HG02798 (cell line): ENCODE measurements at regions not wholly inside any gene's neighbourhood (a gene's known extent, or its start where the extent isn't known, plus 50 kb on each side); places are given as distances from the start of the nearest gene placed in this dataset.

Source experiments
- ATAC-seq: cut with Tn5 transposase; IDR thresholded peaks from one replicate; pipeline ENCODE4 v1.9.1; 2021; ENCODE audit warnings: mild to moderate bottlenecking; ENCODE audit not compliant: unreplicated experiment, poor library complexity

DNA sequence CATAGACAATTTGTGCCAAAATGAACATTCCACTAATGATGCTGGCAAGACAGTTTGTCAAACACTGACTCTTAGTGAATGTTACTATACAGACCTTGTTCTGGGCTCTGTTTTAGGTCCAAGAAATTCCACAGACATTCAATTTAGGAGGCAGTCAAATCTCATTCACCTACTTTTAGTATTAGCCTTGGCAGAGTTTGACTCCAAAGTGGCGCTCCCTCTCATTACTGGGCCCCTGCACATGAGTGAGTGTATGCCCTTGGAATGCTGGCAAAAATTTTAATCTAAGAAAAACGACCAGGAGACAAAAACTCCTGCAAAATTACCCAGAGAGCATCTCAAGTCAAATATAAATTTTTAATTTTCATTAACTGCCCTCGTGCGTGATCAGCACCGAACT is 94.9 kb upstream of the SLC27A6 start:
- no peak for ATAC-seq

DNA sequence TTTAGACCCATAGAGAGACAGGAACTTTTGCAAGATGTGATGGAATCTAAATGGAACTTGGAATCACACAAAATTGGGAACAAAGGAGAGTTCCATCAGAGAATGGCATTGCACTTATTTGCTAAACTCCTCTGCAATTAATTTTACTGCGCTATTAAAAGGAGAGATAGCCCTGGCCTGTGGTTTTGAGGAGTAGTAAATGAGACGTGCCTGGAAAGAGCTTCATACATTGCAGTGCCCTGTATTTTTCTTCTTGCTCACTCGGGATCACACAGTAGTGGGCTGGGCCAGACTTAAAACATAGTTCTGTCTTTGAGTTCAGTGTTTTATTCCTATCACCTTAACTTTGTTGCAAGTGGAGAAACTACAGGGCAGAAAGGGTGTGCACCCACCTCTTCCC is 94.4 kb upstream of the SLC27A6 start:
- no peak for ATAC-seq

DNA sequence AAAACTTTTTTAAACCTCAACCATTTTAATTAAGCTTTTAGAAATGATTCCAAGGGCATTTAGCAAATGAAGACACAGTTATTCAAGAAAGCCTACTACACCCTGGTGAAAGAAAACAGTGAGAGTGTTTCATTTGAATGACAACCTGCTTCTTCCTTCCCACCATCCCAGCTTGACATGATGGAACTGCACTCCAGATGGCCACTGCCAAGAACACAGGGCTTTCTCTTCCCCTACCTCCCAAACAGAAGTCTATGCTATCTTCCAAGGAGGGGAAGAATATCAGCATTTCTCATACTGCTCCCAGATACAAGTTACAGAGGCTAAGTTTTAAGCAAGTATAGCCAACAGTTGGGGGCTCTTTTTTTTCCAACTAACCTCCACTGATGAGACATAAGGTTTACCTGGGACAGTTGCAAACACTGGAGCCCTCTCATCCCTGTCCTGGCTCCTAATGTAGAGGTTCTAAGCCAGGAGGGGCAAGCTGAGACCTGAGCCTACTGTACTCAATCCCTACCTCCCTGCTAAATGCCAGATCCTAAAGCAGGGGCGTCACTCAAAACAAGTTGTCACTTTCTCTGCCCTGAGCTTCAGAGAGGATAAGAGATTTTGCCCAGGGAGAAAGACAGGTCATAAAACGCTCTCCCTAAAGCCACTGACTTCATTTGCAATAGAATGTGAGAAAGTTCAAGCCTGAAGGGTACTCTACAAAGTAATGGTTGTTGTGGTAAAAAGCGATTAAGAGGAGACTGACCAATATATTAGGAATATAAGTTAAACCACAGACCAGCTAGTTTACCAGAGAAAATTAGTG is 88.5 kb upstream of the SLC27A6 start:
- no peak for ATAC-seq

DNA sequence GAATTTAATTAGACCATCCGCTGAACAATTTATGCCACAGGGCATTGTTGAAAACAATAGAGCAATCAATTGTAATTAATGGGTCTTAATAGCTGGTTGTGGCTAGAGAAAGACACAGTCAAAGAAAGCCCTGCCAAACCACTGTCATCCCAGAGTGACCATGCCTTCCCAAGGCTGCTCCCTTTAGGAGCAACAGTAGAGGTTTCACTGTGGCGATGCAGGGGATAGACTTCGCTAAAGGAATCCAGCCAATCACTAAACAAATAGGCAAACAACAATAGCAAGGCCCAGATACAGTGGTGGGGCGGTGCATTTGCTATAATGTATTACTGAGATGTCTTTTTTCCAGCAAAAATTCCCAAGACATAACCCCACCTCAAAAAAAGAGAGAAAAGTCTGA is 87.8 kb upstream of the SLC27A6 start:
- no peak for ATAC-seq

DNA sequence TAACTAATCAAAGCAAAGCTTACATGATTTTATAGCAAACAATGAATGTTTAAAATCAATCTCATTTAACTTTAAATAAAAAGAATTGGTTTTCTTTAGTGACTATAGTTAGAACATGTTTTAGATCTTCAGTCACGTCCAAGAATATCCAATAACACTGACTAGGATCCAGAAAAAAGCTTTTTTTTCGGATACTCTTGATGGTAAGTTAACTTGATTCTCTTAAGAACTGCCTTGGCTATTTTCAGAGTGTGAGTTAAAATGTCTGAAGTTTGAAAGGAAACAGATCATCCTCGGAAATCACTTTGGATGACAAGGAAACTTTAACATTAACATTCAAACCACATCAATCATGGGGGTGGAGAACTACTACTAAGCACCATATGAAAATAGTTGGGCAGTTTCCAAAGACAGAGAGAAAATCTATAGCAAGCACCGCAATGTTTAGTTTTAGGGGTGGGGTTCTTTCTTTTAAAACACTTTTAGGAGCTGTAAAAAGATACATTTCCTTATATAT is 83.7 kb upstream of the SLC27A6 start:
- no peak for ATAC-seq

DNA sequence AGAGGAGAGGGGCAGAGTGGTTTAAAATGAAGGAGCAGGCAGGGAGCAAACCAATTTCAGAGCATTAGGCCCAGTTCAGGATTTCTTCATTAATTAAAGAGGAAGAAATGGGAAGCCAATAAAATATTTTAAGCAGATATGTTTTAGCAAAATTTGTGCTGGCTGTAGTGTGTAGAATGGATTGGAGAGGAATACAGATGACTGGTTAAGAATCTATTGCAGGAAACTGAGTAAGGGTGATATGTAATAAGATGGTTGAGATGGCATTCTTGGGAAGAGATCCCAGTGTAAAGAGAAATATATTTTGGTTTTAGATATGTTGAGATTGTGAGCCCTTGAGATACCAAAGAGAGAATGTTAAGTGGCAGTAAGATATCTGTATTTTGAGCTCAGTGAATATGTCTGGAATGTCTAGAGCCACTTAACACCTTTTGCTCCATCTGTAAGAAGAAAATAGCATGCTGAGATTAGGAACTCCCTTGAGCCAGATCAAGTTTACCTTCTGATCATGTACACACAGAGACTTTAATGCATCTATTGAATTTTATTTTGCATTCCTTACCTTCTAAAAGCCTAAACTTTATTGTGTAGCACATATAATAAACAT is 79.5 kb upstream of the SLC27A6 start:
- no peak for ATAC-seq

DNA sequence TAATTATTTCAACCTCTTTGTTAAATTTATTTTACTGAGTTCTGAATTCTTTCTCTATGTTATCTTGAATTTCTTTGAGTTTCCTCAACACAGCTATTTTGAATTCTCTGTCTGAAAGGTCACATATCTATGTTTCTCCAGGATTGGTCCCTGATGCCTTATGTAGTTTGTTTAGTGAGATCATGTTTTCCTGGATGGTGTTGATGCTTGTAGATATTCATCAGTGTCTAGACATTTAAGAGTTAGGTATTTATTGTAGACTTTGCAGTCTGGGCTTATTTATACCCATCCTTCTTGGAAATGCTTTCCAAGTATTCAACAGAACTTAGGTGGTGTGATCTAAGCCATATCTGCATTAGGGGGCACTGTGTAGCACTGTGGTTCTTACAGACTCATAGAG is 70.2 kb upstream of the SLC27A6 start:
- no peak for ATAC-seq

DNA sequence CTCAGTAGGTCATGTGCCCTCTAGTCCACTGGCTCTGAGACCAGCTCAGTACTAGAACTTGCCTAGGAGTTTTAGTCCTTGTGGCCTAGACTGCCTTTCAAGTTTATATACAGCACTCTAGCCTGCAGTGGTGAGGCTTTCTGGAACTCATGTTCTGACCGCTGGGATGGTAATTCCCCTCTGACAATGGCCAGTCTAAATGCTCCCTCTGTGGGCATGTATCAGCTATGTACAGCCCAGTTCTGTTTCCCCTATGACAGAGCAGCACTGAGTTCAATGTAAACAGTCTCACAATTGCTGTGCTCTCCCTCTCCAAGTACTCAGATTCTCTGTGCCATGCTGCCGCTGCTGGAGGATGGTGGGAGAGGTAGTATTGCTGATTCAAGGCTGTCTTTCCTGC is 68.6 kb upstream of the SLC27A6 start:
- peak; percentile 42 for ATAC-seq

DNA sequence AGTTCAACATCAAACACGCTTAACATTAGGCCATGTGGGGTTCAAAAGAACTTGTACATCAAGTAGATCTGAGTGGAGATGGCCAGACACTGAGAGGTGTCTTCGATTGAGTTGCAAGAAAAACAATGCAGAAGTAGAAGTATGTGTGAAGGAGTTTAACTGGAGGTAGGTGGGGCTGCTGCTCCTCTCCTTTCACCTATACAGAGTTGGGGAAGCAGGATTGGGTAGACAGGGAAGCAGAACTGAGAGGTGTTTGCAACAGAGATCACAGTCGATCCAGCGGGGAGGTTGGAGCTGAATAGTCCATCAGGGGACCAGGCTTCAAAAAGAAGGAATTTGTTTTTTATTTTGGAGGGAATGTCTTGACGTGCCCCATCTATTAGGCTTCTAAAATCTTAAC is 61.7 kb upstream of the SLC27A6 start:
- no peak for ATAC-seq

DNA sequence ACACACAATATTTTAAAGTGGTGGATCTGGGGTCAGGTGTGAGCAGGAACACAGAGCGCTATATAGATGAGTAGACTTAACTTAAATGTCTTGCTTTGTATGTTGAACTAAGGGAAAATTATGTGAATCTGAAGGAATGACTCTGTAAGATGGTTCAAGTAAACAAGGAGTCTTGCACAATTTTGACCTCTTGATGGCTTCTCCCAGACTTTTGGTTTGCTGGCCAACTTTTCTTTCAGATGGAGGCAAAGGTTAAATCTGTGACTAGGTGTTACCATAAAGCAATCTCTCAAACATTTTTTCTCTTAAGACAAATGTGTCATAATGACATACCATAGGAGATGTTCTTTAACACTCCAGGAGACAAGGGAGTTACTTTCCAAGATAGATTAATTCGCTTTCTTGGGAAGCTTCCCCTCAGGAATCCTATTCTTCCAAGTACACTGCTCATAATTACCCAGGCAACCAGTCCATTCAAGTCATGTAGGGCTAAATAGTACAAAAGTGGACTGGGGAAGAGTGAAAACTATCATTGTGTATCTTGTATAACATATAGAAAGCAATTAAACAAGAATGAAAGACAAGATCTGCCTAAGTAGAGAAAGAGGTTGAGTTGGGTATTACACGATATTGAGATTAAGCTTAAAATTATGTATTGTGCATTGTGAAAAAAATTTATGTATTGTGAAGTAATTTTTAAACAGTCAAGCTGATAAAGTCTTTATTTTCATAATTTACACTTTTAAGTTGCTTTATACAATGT is 60.3 kb upstream of the SLC27A6 start:
- ATAC-seq = no peak

DNA sequence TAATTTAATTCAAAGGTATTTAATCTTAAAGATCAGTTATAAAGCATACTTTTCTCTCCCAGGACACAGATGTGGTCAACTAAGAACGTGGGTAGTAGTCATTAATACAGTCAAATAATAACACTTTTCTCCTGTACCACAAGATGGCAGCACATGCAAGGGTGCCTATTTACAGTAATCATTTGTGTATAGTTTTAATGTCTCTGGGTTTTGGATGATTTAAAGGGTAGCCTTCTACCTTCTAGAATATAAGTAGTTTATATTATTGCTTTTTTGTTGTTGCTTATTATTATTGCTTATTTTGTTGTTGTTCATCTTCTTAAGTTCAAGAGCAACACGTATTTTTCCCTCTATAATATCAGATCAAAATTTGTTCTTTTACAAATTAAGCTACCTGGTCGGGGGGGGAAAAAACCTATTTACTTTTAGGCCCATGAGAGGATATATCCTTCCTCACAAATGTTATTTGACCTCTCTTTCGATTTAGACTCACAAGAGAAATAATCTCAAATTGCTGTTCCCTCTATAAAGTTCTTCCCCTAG is 59.6 kb upstream of the SLC27A6 start:
- peak; percentile 89 for ATAC-seq

DNA sequence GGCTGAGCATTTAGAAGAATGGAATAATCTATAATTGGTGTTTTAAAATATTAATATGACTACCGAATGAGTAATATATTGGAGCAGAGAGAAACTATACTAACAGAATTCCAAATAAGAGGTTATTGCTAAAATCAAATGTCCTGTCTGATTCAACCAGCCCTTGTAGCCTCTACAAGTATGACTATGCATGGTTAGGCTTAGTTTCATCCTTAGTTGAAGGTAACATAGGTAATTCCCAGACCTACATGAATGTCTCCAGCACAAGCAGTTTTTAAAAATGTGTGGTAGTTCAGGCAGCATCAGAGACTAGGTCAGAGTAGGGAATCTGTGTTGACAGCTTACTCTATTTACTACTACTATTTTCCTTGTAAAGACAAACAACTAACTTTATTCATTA is 51.7 kb upstream of the SLC27A6 start:
- ATAC-seq = peak; percentile 79
